ENCODE measurements at regions not wholly inside any gene's neighbourhood (a gene's known extent, or its start where the extent isn't known, plus 50 kb on each side); places are given as distances from the start of the nearest gene placed in this dataset.

DNA sequence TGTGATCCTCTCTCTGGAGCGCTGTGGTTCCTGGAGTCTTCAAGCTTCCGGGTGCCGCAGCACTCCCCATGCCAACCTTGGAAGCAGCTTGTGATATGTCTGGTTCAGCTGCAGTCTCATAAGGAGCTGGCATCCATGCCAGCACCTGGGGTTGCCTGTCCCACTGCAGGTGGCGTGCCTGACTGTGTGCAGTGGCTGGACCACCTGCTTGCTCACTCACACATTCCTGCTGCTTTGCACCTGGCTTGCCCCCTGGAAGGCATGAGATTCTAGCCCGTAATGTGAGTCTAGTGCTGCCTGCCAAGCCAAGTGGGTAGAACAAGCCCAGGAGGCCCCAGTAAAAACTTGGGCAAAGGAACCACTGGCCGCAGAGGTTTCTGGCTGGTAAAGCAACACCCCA, 687.2 kb upstream of the AADAT start:
- TF ChIP-seq POLR2A (IDR thresholded peaks at IDR 0.05; ENCODE audit: borderline replicate concordance, extremely low read depth, insufficient read depth, insufficient read length) = no peak
- TF ChIP-seq, protein P1, sequence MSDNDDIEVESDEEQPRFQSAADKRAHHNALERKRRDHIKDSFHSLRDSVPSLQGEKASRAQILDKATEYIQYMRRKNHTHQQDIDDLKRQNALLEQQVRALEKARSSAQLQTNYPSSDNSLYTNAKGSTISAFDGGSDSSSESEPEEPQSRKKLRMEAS (IDR thresholded peaks at IDR 0.05) = no peak
